ENCODE measurements at regions not wholly inside any gene's neighbourhood (a gene's known extent, or its start where the extent isn't known, plus 50 kb on each side); places are given as distances from the start of the nearest gene placed in this dataset.
"Not testable (repeated sequence)": the region's sequence is repeated elsewhere in the genome, so short reads cannot be mapped to it uniquely, and the experiment has no call there.

GRCh38 chr2:190742431-190742830 is 93.5 kb downstream of the NAB1 start:
- DNase-seq (ENCODE audit: low read depth) = no peak

- no peak for DNase-seq (ENCODE audit: low read depth)
These were observed 95.2 kb downstream of the NAB1 start for GRCh38 chr2:190744041-190744440.

- DNase-seq (ENCODE audit: low read depth) = peak; percentile 85
These were observed 98.3 kb downstream of the NAB1 start for GRCh38 chr2:190746971-190747761.

- DNase-seq (ENCODE audit: low read depth) = no peak
These were observed 100.1 kb downstream of the NAB1 start for GRCh38 chr2:190748966-190749365.

DNA sequence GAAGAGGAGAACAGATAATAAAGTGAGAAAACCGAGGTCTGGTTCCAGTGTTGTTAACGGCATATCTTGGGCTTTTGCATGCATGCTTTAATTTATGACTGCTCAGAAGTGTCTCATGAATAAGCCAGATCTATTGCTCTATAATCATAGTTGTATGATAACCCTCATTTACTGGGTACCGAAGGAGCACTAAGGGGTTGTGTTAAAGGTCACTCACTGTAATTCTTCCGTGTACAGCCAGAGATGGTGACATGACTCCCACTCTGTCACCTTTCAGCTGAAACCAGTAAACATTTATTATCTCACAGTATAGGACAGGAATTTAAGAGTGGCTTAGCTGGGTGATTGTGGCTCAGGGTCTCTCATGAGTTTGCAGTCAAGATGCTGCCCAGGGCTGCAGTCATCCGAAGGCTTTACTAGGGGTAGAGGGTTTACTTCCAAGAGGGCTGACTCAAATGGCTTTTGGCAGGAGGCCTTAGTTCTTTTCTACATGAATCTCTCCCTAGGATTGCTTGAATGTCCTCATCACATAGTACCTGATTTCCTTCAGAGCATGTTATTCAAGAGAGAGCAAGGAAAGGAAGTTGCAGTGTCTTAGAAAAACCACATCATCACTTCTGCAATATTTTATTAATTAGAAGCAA is 107.0 kb downstream of the NAB1 start:
- no peak for DNase-seq (ENCODE audit: low read depth)

- peak; percentile 88 for DNase-seq (ENCODE audit: low read depth)
These were observed 110.9 kb downstream of the NAB1 start for GRCh38 chr2:190759749-190760213.

GRCh38 chr2:190760353-190761150 is 111.7 kb downstream of the NAB1 start:
- DNase-seq (ENCODE audit: low read depth) = not testable (repeated sequence)

- DNase-seq (ENCODE audit: low read depth) = not testable (repeated sequence)
These were observed 112.3 kb downstream of the NAB1 start for GRCh38 chr2:190761216-190761615.

GRCh38 chr2:190762566-190762965 is 113.7 kb downstream of the NAB1 start:
- no peak for DNase-seq (ENCODE audit: low read depth)

- no peak for DNase-seq (ENCODE audit: low read depth)
These were observed 114.2 kb downstream of the NAB1 start for GRCh38 chr2:190763100-190763499.

- peak; percentile 11 for DNase-seq (ENCODE audit: low read depth)
These were observed 115.1 kb downstream of the NAB1 start for GRCh38 chr2:190763901-190764514.

GRCh38 chr2:190765386-190766173 is 115.0 kb upstream of the GLS start:
- peak; percentile 82 for DNase-seq (ENCODE audit: low read depth)

DNA sequence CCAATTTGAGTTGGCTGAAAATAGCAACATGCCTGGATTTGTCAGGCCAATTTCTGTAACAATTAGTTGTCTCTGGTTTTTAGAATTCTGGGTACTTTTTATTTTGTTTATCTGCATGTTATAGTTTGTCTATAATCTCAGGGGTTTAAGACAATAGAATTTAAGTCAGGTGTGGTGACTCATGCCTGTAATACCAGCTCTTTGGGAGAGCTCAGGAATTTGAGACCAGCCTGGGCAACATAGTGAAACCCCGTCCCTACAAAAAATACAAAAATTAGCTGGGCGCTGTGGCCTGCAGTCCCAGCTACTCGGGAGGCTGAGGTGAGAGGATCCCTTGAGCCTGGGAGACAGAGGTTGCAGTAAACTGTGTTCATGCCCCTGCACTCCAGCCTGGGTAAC is 114.4 kb upstream of the GLS start:
- no peak for DNase-seq (ENCODE audit: low read depth)

GRCh38 chr2:190766595-190766994 is 114.0 kb upstream of the GLS start:
- no peak for DNase-seq (ENCODE audit: low read depth)

- DNase-seq (ENCODE audit: low read depth) = no peak
These were observed 112.8 kb upstream of the GLS start for GRCh38 chr2:190767821-190768220.

DNA sequence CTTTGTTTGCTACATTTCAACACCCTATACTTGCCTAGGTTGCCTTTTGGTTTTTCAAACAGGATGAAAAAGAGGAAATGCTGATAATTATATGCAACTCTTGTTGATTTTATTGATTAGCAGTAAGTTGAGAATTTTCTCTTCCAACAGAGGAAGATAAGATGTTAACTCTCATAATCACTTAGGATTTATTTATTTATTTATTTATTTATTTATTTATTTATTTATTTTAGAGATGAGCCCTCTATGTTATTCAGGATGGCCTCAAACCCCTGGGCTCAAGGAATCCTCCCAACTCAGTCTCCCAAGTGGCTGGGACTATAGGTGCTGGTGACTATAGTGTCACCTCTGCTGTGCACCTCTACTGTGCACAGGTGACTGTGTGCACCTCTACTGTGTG is 111.4 kb upstream of the GLS start:
- DNase-seq (ENCODE audit: low read depth) = no peak

GRCh38 chr2:190771726-190772125 is 108.9 kb upstream of the GLS start:
- DNase-seq (ENCODE audit: low read depth) = no peak

DNA sequence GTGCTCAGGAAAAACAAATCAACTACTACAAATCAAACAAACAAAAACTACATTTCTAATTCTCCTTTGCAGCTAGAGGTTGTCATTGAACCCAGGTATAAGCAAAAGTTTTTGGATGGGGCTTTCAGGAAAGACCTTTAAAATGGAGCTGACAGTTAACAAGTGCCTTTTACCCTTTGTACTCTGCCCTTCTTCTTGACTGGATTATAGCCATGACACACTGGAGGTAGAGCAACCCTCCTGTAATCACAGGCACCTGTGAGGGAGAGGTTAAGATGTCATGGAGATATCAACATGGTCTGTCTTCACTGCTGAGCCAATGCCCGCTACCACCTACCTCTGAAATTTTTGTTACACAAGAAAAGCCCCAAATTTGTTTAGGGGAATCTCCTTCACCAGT is 100.0 kb upstream of the GLS start:
- no peak for DNase-seq (ENCODE audit: low read depth)

DNA sequence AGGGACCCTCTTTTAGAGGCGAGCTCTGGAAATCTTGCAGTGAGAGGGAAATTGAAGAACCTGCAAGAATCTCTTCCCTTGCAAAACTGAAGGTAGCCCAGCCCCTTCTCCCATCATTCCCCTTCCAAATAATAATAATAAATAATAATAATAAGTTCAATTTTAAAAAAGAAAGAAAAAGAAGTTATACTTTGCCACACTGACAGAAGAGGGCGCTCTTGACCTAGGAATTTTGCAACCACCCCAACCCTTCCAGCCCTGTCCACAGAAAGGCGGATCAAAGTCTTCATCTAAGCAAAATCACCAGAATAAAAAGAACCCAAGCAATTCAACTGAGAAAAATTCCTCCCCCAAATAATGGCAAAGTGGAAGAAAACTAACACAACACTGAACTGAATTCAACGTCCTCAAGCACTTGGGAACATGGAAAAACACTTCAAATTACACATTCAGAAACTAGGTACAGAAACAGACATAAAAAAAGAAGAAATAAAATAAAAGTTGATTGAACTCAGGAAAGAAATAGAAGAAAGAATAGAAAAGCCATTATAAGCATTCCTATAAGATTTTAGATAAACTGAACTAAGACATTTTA is 98.9 kb upstream of the GLS start:
- DNase-seq (ENCODE audit: low read depth) = peak; percentile 70

GRCh38 chr2:190782264-190782663 is 98.4 kb upstream of the GLS start:
- DNase-seq (ENCODE audit: low read depth) = no peak
